Fibroblast of lung (primary cell): ENCODE measurements at regions not wholly inside any gene's neighbourhood (a gene's known extent, or its start where the extent isn't known, plus 50 kb on each side); places are given as distances from the start of the nearest gene placed in this dataset.

Experiments used
- CTCF ChIP-seq, 2 donors: IDR thresholded peaks in 1 of 2; conservative IDR thresholded peaks in 1 of 2; 1 replicate in 1 of 2; 2 replicates in 1 of 2; pipeline ENCODE4 v1.5.1; 2011 to 2012; ENCODE audit warnings: low read length in 2 of 2, control low read depth in 1 of 2, inconsistent platforms in 1 of 2, low read depth in 1 of 2, mild to moderate bottlenecking in 1 of 2
- EZH2 ChIP-seq: IDR thresholded peaks from 2 replicates; pipeline ENCODE4 v1.5.1; 2012; ENCODE audit warnings: low read length, control low read depth, mild to moderate bottlenecking; ENCODE audit errors: missing control alignments

- no peak for TF ChIP-seq CTCF (conservative IDR thresholded peaks at IDR 0.05 in 1 of 2, IDR thresholded peaks at IDR 0.05 in 1 of 2; ENCODE audit: low read depth in 1 of 2, low read length in 2 of 2)
- no peak for TF ChIP-seq EZH2
Measured at GRCh38 chr2:193668557-193669323, 1474.0 kb upstream of the TMEFF2 start.
